ENCODE measurements at regions not wholly inside any gene's neighbourhood (a gene's known extent, or its start where the extent isn't known, plus 50 kb on each side); places are given as distances from the start of the nearest gene placed in this dataset.

GRCh38 chr10:31659665-31660064, 269.0 kb downstream of the ARHGAP12 start:
- FAIRE-seq = no peak
- TF ChIP-seq CTCF (IDR thresholded peaks at IDR 0.05; ENCODE audit: insufficient read depth, missing control alignments) = no peak
- no peak for DNase-seq (ENCODE audit: insufficient read length, low spot score)

DNA sequence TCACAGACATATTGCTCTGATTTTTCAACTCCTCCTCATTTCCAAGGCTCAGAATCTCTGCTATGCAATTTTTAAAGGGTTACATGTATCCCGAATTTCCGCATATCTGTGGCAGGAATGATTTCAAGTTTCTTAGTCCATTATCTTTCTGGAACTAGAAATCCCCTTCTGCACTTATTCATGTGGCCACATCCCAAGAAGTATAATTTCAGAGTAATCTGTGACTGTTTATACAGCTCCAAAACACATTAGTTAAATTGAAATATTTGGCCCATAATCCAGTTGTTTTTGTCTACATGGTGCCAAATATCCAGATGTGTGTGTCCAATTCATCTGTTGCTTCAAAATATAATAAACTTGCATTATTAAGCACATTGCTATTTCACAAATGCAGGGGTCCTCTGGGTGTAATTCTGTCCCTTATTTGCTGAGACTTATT, 271.2 kb downstream of the ARHGAP12 start:
- no peak for DNase-seq (ENCODE audit: insufficient read length, low spot score)
- FAIRE-seq = no peak
- no peak for TF ChIP-seq CTCF (IDR thresholded peaks at IDR 0.05; ENCODE audit: insufficient read depth, missing control alignments)

- FAIRE-seq (no peak), DNase-seq (ENCODE audit: insufficient read length, low spot score) (no peak)
- no peak for TF ChIP-seq CTCF (IDR thresholded peaks at IDR 0.05; ENCODE audit: insufficient read depth, missing control alignments)
Measured at GRCh38 chr10:31656851-31657433, 271.7 kb downstream of the ARHGAP12 start.

DNA sequence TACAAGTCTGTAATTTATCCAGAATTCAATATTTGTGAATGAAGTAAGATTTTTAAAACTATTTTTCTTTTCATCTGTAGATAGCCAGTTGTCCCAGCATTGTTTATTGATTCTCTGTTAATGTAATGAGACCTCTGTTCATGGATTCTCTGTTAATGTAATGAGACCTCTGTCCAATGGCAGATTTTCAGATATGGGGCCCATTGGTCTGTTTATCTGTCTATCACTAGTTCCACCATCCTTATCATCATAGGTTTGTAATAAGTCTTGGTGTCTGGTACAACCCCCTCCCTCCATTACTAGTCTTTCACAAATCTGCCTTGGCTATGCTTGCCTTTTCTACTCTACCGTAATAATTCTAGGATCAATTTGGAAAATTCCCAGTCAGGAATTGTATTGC, 276.6 kb downstream of the ARHGAP12 start:
- FAIRE-seq = no peak
- TF ChIP-seq CTCF (IDR thresholded peaks at IDR 0.05; ENCODE audit: insufficient read depth, missing control alignments) = no peak
- DNase-seq (ENCODE audit: insufficient read length, low spot score) = no peak

GRCh38 chr10:31650010-31650409, 278.6 kb downstream of the ARHGAP12 start:
- no peak for FAIRE-seq
- TF ChIP-seq CTCF (IDR thresholded peaks at IDR 0.05; ENCODE audit: insufficient read depth, missing control alignments) = no peak
- DNase-seq (ENCODE audit: insufficient read length, low spot score) = no peak

DNA sequence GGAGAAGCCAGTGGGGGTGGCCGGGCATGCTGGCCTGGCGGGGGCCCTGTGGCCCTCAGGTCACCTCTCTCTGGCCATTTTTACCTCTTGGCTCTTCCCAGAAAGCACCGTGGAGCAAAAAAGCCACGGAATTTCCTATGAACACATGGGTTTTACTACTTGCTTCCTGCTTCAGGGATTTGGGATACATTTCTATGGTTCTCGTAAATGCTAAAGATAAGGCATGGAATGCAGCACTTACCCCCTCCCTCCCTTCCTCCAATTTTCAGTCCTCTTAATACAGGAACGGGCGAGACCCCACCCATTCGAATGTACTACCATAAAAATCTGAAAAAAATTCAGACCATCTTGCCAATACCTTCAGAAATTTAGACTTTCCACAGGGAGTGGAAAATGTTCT, 279.7 kb downstream of the ARHGAP12 start:
- no peak for TF ChIP-seq CTCF (IDR thresholded peaks at IDR 0.05; ENCODE audit: insufficient read depth, missing control alignments)
- FAIRE-seq (no peak), DNase-seq (ENCODE audit: insufficient read length, low spot score) (no peak)

- DNase-seq (ENCODE audit: insufficient read length, low spot score) (no peak), FAIRE-seq (no peak)
- no peak for TF ChIP-seq CTCF (IDR thresholded peaks at IDR 0.05; ENCODE audit: insufficient read depth, missing control alignments)
Measured at GRCh38 chr10:31647861-31648260, 280.8 kb downstream of the ARHGAP12 start.
